HepG2 (cell line): ENCODE measurements at regions not wholly inside any gene's neighbourhood (a gene's known extent, or its start where the extent isn't known, plus 50 kb on each side); places are given as distances from the start of the nearest gene placed in this dataset.

Source experiments
- GABPA ChIP-seq, 2 experiments: IDR thresholded peaks; 2 replicates each; pipeline ENCODE4 v1.6.1; 2011 to 2016; ENCODE audit warnings: low read depth in 2 of 2, low read length in 1 of 2, missing biosample characterization in 1 of 2, missing genetic modification characterization in 1 of 2
- HIVEP1 ChIP-seq: sonication (generic); formaldehyde crosslinking; IDR thresholded peaks from 2 replicates; pipeline ENCODE4 v1.4.0; 2020; ENCODE audit warnings: mild to moderate bottlenecking, missing genetic modification reagents
- HOXD1 ChIP-seq: sonication (generic); formaldehyde crosslinking; IDR thresholded peaks from 2 replicates; pipeline ENCODE4 v1.5.0; 2020; ENCODE audit warnings: missing genetic modification reagents
- NFYC ChIP-seq: IDR thresholded peaks from 2 replicates; pipeline ENCODE4 v1.6.1; 2016; ENCODE audit warnings: missing genetic modification reagents, missing compliant biosample characterization
- NR2C2 ChIP-seq: sonication (generic); formaldehyde crosslinking; IDR thresholded peaks from 2 replicates; pipeline ENCODE4 v1.4.0; 2020; ENCODE audit warnings: missing genetic modification reagents, mild to moderate bottlenecking, moderate library complexity, borderline replicate concordance
- POLR2A ChIP-seq, 2 experiments: IDR thresholded peaks; 2 replicates each; pipeline ENCODE4 v1.6.1; 2011; ENCODE audit warnings: low read depth in 2 of 2, low read length in 2 of 2, mild to moderate bottlenecking in 1 of 2, moderate library complexity in 1 of 2; ENCODE audit not compliant: insufficient read depth in 1 of 2
- POLR2AphosphoS5 ChIP-seq: IDR thresholded peaks from 2 replicates; pipeline ENCODE4 v1.6.1; 2012; ENCODE audit warnings: low read depth, low read length
- SMARCC2 ChIP-seq: fragments of 450-650 bp; IDR thresholded peaks from 2 replicates; pipeline ENCODE4 v1.6.1; 2017; ENCODE audit warnings: antibody characterized with exemption, mild to moderate bottlenecking
- SP2 ChIP-seq: sonication (generic); formaldehyde crosslinking; IDR thresholded peaks from 2 replicates; pipeline ENCODE4 v1.5.1; 2020; ENCODE audit warnings: mild to moderate bottlenecking, missing genetic modification reagents
- ZNF317 ChIP-seq: sonication (generic); formaldehyde crosslinking; IDR thresholded peaks from 2 replicates; pipeline ENCODE4 v1.5.0; 2020; ENCODE audit warnings: mild to moderate bottlenecking, missing genetic modification reagents
- TF ChIP-seq, protein P1 (sequence below), 2 experiments: IDR thresholded peaks; 2 replicates each; pipeline ENCODE4 v1.6.1; 2011 to 2012; ENCODE audit warnings: low read length in 2 of 2, borderline replicate concordance in 1 of 2, low read depth in 1 of 2, mild to moderate bottlenecking in 1 of 2, moderate library complexity in 1 of 2
- TF ChIP-seq, protein P2 (sequence below): sonication (generic); IDR thresholded peaks from 2 replicates; pipeline ENCODE4 v1.6.1; 2016; ENCODE audit warnings: low read depth, borderline replicate concordance

- TF ChIP-seq, protein P1, sequence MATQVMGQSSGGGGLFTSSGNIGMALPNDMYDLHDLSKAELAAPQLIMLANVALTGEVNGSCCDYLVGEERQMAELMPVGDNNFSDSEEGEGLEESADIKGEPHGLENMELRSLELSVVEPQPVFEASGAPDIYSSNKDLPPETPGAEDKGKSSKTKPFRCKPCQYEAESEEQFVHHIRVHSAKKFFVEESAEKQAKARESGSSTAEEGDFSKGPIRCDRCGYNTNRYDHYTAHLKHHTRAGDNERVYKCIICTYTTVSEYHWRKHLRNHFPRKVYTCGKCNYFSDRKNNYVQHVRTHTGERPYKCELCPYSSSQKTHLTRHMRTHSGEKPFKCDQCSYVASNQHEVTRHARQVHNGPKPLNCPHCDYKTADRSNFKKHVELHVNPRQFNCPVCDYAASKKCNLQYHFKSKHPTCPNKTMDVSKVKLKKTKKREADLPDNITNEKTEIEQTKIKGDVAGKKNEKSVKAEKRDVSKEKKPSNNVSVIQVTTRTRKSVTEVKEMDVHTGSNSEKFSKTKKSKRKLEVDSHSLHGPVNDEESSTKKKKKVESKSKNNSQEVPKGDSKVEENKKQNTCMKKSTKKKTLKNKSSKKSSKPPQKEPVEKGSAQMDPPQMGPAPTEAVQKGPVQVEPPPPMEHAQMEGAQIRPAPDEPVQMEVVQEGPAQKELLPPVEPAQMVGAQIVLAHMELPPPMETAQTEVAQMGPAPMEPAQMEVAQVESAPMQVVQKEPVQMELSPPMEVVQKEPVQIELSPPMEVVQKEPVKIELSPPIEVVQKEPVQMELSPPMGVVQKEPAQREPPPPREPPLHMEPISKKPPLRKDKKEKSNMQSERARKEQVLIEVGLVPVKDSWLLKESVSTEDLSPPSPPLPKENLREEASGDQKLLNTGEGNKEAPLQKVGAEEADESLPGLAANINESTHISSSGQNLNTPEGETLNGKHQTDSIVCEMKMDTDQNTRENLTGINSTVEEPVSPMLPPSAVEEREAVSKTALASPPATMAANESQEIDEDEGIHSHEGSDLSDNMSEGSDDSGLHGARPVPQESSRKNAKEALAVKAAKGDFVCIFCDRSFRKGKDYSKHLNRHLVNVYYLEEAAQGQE (IDR thresholded peaks at IDR 0.05; ENCODE audit: borderline replicate concordance in 1 of 2, low read depth in 1 of 2, low read length in 2 of 2): no peak
- TF ChIP-seq HIVEP1 (CRISPR knock-in tag): no peak
- no peak for TF ChIP-seq POLR2A (IDR thresholded peaks at IDR 0.05; ENCODE audit: insufficient read depth in 1 of 2, low read depth in 2 of 2, low read length in 2 of 2)
- TF ChIP-seq NFYC (CRISPR knock-in tag): no peak
- no peak for TF ChIP-seq POLR2AphosphoS5
- no peak for TF ChIP-seq GABPA (IDR thresholded peaks at IDR 0.05; ENCODE audit: low read depth, low read length)
- no peak for TF ChIP-seq GABPA (CRISPR knock-in tag; IDR thresholded peaks at IDR 0.05; ENCODE audit: low read depth)
- TF ChIP-seq HOXD1 (CRISPR knock-in tag): no peak
- TF ChIP-seq NR2C2 (CRISPR knock-in tag): no peak
- TF ChIP-seq, protein P2, sequence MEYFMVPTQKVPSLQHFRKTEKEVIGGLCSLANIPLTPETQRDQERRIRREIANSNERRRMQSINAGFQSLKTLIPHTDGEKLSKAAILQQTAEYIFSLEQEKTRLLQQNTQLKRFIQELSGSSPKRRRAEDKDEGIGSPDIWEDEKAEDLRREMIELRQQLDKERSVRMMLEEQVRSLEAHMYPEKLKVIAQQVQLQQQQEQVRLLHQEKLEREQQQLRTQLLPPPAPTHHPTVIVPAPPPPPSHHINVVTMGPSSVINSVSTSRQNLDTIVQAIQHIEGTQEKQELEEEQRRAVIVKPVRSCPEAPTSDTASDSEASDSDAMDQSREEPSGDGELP: no peak
- TF ChIP-seq SP2: no peak
- no peak for TF ChIP-seq SMARCC2
- TF ChIP-seq ZNF317 (CRISPR knock-in tag): no peak
Observed at GRCh38 chr12:30438601-30439041, 257.0 kb downstream of the IPO8 start.
